Heart left ventricle (tissue), 13 donors: ENCODE measurements at regions not wholly inside any gene's neighbourhood (a gene's known extent, or its start where the extent isn't known, plus 50 kb on each side); places are given as distances from the start of the nearest gene placed in this dataset.

Experiments used
- CTCF ChIP-seq, 12 donors: fragments of 200-600 bp; sonication (generic) in 4 of 12; IDR thresholded peaks; one replicate each; pipeline versions ENCODE4 v1.5.0 to v1.8.0; 2018 to 2022; ENCODE audit warnings: antibody characterized with exemption in 12 of 12, mild to moderate bottlenecking in 5 of 12
- POLR2A ChIP-seq, 2 donors: fragments of 450-650 bp; IDR thresholded peaks; one replicate each; pipeline ENCODE4 v1.6.1; 2017; ENCODE audit warnings: antibody characterized with exemption in 2 of 2, mild to moderate bottlenecking in 2 of 2, moderate library complexity in 2 of 2
- donor health status: ischemic (EF 13 %, LVEDD 7.1; RV severe dilation, severe dysfunction).
- donor health status: DM: no; HTN: yes; CAD: no.
- donor health status: DM: no; HTN: no; CAD: no.
- donor health status: ischemic (EF 25% LVEDD 6.9; RV normal size, moderate dysfunction).
- donor health status: ischemic (EF 25% LVEDD 5.7; RV mildly dilated, moderate dysfunction).
- donor health status: ischemic (EF 35%, LVEDD 5.7; RV mildly dilated, moderate dysfunction).
- donor health status: nonischemic (EF 11% LVEDD 7.7; RV severe dilation, severe dysfunction).
- donor health status: DM: yes; HTN: yes; CAD: no.
- donor health status: PGD.
- donor health status: ischemic (EF 29% LVEDD 5.4; RV normal size, mild dysfunction).
- donor health status: nonischemic (EF 23%, LVEDD 6.1; RV moderate dilation, normal function).

GRCh38 chr18:23336101-23336500 lies 117.0 kb upstream of the RIOK3 start:
- TF ChIP-seq CTCF (IDR thresholded peaks at IDR 0.05) (no peak), POLR2A (IDR thresholded peaks at IDR 0.05) (no peak)
